GM19372 (cell line): ENCODE measurements at regions not wholly inside any gene's neighbourhood (a gene's known extent, or its start where the extent isn't known, plus 50 kb on each side); places are given as distances from the start of the nearest gene placed in this dataset.

Experiments used
- ATAC-seq: cut with Tn5 transposase; IDR thresholded peaks from one replicate; pipeline ENCODE4 v1.9.1; 2021; ENCODE audit warnings: mild to moderate bottlenecking, low read depth, moderate library complexity; ENCODE audit not compliant: unreplicated experiment

DNA sequence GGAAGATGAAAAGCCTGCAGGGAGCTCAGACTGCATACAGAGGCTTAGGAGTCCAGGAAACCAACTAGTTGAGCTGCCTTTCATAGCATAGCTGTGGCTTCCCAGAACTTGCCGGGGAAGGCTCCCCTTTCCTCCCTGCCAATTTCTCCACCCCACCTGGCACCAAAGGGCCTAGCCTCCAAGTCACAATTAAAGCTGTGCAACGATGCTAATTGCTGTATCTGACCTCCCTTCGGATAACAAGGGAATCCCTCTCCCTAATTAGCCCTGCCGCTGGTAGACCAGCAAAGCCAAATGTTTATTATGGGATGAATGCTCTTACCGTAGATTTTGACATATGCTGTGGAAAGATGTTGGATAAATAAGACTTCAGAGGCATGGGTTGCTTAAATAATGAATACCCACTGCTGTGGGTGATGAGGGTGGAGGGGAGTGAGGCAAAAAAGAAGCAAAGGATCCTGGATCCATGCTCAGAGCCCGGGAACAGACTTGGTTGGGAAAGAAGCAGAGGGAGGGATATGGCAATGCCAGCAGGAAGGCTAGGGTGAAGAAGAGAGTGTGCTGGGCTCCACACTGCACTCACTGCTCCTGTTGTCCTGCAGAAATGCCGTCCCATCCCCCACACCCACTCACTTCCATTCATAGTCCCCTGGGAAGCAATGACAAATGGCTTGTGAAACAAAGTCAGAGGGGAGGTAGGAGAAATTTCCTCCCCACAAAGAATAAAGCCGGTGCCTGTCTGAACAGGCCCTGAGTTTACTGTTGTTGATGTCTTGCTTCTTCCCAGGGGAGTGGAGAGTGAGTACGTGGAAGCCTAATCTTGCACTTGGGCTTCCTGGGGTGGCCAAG, 608.1 kb upstream of the CADM1 start:
- ATAC-seq, result no peak

DNA sequence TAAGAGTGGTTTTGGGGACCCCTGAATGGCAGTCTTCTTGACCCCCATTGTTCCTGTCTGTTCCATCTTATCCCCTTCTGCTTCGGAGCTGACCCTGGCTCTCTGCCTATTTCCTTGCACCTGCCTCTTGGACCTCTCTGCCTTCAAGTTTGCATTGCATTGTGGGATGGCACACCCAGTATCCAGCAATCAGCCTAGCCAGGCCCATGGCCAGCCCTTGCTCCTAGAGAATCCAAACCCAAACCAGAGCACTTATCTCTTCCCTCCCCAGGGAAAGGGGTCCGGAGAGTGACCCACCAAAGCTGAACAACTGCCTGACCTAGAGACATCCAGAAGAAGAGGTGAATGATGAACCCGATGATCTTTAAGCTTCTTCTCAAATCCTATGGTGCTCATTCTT, 607.3 kb upstream of the CADM1 start:
- no peak for ATAC-seq

DNA sequence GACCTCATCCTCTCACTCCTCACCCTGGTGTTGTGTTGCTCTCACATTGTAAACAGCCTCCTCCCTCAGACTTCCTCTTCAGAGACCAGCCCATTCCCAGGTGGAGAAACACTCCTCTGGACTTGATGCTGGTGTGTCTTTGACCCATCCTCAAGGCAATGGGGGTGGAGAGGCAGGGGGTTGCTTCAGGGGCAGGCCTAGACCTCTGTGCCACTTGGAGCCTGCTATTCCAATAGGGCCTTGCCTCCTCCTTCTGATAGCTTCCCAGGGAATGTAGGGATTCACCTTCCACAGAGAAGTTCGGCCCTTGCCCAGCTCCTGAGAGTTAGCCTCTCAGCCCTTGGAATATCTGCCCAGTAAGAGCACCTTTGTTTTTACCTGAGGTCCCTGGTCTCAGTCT, 606.6 kb upstream of the CADM1 start:
- no peak for ATAC-seq

DNA sequence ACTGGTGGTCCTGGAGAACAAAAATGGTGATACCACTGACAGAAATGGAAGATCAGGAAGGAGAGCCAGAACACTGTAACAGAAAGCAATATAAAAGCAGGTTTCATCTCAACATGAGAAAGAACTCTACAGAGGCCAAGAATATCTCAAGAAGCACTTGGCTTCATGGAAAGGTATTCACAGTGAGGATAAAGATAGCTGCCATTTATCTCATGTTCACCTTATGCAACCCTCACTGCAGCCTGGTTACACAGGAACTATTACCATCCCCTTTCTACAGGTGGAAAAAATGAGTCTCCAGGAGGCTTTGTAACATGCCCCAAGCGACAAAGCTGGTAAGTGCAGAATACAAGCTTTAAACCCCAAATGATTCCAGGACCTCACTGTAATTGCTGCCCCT, 606.1 kb upstream of the CADM1 start:
- ATAC-seq, result no peak

DNA sequence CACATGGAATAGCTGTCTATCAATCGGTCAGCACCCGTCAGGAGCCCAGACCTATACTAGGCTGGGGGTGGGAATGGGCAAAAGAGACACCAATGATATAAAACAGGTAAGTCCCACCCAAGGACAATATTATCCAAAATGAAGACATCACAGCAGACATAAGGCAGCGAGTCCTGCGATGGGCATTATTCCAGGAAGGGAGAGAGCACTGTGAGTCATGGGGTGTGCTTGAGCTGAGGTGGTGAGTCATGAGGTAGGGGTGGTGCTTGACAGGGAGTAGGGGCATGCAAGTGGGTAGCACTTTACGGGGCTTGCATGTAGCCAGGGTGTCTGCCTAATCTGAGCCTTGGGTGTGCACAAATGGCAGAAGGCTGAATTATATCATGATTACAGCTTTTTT, 605.0 kb upstream of the CADM1 start:
- ATAC-seq, result no peak

DNA sequence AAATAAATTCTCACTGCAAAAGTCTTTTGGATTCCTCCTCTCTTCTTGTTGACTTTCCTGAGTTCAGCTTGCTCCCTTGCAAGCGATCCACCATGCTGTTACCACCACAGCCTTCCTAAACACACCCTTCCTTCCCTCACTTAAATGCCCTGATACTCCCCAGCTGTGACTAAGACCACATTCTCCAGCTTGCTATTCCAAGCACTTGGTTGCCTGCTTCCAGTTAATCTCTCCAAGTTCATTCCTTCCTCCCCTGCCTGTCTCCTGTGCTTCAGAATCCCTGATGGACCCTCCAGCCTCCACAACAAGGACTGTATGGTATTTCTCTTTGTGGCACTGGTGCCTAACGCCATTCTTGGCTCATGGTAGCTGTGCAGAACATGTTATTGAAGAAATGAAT, 603.9 kb upstream of the CADM1 start:
- no peak for ATAC-seq

DNA sequence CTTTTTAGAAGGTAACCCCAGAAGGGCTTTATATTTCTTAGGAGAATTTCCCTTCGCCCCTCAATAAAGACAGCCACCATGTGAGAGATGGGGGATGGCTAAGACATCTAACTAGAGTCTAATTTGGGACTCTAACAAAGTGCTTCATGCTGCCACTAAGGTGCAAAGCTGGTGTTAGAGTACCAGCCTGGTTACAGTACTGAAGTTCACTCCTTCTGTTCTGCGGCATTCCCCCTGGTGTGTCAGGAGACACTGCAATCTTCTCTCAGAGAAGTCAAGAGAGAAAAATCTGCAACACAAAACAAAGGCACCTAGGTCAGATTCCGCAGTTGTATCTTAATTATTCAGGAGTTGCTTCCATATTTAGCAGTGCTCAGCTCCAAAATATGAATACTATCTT, 603.0 kb upstream of the CADM1 start:
- ATAC-seq, result no peak

DNA sequence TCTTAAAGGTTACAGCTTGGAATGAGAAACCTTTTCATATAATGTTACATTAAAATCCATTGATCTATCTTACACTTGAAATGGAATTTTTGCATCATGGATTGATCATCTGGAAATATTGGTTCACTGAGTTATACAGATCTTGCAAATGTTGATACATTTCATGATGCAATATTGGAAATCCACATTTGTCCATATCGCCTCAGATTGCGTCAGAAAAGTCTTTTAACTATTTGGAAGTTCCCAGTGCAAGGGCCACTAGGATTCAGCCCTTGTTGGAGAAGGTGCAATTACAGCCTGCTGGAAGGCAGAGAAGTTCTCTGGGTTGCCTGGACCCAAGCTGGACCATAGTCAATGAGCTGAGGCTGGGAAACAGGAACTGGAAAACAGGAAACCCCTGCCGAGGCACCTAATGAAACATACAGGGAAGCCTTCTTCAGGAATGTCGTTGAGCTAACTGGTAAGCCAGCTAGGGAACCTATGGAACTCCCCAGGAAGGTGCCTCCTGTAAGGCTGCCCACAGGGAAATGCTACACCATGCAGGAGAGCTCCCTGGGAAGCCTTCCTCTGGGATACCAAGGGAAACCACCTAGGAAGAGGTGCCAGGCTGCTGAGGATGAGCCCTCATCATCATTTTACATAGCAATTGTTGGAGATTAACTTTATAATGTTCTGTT, 600.4 kb upstream of the CADM1 start:
- ATAC-seq, result no peak

DNA sequence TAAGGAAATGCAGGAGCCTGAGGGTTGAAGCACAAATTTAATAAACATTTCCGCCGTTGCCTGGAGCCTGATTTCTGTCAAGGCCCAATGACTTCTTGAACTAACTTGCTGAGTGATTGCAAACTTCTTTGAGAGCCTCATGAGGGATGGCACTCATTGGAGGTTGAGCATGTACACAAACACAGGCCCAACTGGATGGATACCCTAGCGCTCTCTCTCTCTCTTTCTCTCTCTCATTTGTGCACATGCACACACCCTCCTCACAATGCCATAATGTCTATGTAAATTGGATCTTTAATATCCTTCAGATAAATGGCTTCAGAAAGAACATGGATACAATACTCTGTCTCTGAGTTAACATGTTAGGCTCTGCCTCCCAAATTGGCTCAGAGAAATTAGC, 597.7 kb upstream of the CADM1 start:
- no peak for ATAC-seq

DNA sequence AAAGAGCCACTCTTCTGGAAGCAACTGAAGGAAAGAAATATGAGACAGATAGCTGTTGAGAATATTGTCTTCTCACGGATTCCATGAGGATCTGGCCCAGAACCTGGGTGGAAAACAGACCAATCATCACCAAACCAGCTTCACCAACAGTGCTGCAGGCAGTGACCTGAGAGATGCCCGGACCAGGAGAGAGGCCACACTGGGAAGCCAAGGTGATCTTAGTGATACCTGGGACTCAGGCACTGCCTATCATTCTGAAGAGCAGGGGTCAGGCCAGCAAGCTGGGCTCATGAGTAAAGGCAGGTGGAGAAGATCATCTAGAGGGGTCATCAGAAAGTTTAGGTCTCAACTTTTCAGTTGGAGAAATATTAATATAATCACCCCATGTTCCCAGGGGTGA, 595.8 kb upstream of the CADM1 start:
- no peak for ATAC-seq

DNA sequence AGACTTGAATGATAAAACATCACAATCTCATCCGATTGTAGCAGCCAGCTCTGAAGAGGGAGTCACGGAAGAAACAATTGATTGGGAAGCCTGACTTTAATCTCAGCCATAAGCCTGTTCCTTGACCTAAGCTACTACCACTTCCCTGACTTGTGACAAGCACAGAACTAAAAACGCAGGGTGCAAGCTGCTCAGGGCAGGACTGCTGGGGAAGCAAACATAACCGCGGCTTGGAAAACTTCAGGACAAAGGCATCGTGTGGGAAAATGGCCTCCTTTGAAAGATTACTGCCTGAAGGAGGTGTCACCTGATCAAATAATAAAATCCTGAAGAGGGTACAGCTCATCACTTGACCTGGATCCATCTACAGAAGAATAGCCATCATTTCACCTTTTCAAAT, 595.3 kb upstream of the CADM1 start:
- no peak for ATAC-seq

DNA sequence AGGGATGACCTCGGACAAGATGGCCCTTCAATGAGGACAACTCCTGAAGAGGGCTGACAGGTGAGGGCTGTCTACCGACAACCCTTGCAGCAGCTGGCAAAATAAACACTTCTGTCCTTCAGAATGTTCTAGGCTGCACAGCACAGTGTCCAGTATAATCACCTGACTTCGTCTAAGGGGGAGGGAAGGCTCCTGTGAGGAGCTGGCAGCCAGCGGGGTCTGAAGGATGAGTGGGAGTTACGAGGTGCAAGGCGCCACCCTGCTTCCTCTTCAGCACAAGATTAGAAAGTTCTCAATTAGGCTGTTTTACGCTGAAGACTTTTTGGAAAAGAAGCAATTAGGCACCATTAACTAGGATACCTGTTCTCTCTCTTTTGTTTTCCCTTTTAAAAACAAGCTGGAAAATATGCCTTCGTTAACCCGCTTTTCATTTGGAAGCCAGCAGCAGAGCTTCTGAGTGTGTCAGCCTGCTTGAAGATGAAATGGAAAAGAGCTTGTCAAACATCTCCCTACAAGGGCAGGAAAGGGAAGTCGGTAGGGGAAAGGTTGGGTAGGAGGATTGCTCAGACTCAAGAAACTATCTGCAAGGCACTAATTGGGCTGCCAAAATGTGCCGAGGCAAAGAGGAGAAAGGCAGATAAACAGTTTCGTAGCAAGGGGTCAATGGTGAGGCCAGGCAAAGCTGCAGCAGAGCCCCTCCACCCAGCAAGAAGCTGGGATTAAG, 592.2 kb upstream of the CADM1 start:
- no peak for ATAC-seq

DNA sequence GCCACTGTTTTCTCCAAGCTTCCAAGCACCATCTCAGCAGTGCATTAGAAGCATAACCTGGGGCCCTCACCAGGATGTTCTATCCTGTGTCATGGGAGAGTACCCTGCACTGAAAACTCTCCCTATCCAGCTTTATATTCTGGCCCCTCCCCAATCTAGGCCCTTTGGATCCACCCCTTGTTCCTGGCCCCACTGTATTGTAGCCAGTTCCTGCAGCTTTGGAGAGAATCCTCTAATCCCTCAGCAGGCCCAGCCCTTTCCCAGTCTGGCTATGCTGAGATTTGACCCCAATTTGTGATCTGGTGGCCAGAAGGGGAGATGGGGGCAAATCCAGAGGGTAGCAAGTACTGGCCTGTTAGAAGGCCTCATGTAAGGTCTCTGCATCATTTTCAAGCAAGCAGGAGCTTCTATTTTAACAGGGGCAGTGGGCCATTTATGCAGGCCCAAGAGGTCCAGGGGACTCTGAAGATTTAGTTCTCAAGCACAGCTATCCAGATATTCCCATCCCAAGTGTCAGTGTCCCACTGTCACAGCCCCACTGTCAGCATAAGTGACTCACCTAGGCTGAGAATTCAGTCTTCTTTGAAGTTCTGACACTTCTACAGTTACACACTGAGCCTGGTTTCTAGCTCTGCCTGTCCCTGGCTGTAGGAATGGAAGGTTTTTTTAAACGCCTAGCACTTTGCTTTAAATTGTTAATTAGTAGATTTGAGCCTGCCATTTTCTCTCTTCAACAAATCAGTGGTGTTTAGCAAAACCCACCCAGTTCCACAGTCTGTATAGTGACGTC, 589.5 kb upstream of the CADM1 start:
- ATAC-seq, result no peak

DNA sequence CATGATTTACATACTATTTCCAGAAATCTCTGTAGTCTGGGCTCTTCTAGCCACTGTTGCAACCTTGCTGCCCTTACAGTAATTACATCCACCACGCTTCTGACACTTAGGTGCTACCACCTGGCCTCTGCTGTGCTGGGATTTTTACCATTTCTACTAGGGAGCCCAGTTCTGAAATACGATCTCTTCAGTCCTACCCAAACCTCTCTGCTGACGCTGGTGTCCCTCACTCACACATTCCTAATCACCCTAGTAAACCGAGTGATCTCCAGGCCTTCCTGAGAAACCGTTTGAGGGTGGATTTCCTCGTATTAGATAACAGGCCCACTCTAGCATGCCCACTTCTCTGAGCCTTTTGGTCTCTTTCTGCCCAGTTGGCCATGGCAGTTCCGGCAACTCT, 588.9 kb upstream of the CADM1 start:
- no peak for ATAC-seq

DNA sequence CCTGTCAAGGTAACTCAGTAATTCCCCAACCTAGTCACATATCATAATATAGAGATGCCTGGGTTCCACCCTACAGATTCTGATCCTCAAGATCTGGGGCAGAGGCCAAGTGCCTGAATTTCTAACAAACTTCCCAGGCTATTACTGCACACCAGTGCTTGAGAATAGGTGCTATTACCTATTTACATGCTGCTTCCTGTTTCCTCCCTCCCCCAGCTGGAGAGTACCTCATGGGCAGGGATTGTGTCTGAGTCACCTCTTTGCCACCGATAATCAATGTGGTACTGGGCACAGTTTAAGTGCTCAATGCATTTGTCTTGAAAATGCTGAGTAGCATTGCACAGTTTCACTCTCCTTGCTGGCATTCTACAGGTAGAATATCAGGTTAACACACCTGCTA, 582.2 kb upstream of the CADM1 start:
- ATAC-seq, result no peak

DNA sequence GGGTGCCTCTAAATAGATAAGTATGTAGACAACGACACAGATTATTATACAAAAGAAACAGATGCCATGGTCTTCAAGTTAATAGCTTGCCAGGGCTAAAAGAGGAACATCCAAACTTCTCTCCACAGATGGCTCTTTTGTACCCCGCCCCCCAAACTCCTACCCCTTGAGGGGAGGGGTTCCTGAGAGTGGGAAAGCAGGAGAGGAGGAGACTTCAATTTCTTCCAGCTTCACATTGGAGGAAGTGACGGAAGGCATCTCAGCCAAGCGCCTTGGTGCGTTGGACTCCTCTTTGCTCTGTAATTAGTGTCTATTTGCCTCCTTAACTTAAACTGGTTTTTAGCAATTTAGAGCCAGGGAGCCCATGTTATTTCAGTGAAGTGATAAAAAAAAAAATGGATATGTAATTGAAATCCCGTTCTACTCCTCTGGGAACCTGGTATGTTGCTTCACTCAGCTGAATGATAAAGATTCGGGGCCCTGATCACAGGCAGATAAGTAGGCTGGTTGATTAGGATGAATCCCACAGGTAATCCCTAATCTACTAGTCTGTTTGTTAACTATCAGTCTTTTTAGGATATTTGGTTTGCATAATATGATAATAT, 580.9 kb upstream of the CADM1 start:
- no peak for ATAC-seq

DNA sequence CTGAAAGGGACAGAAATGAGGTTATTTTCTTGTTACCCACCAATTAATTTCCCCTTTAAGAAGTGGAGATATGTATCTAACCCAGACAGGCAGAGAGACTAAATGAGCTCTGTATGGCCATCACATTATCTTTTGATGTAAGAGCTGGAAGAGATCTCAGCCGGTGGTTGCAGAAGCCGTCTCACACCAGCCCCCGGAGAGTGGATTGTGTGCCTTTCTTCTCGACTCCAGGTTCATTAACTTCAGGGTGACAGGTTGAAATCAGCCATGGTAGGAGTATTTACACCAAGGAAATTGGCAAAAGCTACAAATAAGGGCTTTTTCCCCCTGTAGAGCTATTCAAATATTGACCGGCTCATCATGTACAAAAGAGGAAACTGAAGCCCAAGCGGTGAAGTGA, 580.3 kb upstream of the CADM1 start:
- no peak for ATAC-seq

DNA sequence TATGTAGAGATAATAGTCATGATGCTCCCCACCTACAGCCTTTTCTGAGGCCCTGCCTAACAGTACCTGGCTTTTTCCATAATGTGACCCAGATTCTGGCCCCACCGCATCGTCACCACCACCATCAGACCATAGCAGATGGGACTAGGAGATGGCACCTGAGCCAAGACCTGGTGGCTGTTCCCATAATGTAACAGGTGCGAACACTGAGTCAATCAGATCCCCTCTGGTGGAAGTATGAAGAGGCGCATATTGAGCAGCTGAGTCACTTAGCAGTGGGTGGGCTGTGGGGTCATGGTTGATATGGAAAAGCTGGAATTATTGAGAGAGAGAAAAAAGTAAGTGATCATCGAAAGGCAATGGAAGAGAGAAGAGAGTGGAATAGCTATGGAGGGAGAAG, 578.0 kb upstream of the CADM1 start:
- no peak for ATAC-seq

DNA sequence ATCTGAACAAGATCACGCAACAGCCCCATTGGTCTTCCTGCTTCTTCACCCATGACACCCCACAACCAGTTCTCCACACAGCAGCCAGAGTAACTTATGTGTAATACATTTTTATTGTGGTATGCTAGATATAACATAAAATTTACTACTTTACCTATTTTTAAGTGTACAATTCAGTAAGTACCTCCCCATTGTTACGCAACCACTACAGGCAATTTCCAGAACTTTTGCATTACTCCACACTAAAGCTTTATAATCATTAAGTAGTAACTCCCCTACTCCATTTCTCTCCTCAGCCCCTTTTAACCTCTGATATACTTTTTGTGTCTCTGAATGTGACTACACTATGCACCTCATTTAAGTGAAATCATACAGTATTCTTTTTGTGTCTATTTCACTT, 575.4 kb upstream of the CADM1 start:
- no peak for ATAC-seq

DNA sequence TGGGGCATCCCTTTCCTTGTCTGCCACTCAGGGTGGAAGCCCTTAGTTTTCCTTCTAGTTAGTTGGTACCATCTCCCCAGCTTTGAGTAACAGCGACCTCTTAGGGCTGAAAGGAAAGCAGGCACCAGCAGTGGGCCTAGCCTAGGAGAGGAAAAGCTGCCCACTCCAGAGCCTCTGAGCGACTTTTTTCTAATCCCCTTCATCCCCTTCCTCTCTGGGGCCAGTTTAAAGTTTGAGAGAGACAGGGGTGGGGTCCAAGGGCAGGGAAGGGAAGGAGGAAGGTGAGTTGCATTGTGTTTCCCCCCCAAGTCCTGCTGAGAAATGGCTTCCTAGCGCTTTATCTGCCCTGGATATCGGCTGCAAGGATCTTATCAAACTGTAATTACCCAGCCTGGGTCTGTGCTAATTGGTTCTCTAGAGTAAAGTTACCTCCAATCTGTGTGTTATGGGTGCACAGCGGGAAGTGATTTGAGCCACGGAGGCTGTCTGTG, 573.9 kb upstream of the CADM1 start:
- ATAC-seq, result no peak
